Activated T-cell treated with anti-CD3 and anti-CD28 coated beads for 24 hours (primary cell): ENCODE measurements at regions not wholly inside any gene's neighbourhood (a gene's known extent, or its start where the extent isn't known, plus 50 kb on each side); places are given as distances from the start of the nearest gene placed in this dataset.

Source experiments
- DNase-seq: peaks from one replicate; pipeline ENCODE4 v3.0.0-alpha.2; 2020; ENCODE audit warnings: low read depth

DNA sequence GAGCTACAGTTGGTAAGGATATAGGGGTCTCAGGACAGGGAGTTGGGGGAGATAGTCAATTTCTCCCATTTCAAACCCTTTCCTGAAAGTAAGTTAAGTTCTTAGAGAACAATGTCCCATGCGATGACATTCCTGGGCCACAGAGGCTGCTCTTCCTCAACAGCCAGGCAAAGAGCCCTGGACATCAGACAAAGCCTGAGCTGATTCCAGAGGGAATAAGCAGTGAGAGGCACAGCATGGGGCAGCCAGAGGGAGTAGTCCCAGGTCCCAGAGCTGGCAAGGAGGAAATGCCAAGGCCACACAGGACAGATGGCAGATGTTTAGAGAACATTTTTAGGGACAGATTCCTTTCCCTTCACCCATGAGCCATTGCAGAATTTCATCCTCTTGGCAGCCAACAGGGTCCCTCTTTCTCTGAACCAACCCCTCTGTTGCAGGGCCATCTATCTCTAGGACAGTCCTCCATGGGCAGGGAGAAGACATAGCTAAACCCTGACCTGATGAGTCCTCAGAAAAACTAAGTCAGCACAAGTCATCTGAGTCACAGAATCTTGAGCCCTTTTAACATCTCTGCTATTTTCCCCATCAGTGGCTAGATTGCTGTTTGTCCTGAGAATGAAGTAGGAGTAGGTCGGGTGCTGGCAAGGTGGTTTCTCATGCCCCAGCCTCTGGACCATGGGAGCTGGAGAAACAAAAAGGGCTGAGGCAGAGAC is 60.3 kb upstream of the CALM2 start:
- no peak for DNase-seq

DNA sequence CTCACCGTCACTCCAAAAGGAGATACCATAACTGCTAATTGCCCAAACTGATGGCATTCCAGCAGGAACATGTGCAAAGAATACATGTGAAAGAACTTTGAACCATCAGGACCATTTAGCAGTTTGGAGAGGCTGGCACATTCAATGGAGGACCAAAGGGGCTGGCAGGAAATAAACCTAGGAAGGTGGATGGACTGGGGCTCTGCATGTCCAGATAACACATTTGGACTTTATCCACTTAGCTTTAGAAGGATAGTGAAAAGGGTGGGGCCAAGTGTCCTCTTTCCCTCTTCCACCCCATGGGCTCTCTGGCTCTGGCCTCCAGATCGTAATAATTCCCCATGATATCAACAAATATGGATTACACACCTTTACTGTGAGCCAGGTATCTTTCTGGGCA is 58.8 kb upstream of the CALM2 start:
- DNase-seq = no peak

DNA sequence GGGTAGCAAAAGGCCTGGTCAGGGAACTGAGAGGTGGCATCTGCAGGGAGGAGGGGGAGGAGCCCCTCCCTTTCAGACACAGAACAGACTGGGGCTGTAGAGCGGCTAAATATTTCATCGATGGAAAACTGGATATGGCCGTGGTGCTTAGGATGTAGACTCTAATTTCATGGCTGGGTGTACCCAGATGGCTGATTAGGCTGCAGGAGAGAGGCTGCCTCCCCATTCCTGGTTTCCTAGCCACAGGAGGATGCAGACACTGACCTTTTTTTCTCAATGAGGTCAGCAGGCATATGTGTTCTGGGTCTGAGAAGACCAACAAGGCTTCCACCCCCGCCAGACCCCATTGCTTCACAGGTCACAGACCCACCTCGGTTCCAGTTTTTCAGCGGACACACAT is 58.1 kb upstream of the CALM2 start:
- DNase-seq = no peak

DNA sequence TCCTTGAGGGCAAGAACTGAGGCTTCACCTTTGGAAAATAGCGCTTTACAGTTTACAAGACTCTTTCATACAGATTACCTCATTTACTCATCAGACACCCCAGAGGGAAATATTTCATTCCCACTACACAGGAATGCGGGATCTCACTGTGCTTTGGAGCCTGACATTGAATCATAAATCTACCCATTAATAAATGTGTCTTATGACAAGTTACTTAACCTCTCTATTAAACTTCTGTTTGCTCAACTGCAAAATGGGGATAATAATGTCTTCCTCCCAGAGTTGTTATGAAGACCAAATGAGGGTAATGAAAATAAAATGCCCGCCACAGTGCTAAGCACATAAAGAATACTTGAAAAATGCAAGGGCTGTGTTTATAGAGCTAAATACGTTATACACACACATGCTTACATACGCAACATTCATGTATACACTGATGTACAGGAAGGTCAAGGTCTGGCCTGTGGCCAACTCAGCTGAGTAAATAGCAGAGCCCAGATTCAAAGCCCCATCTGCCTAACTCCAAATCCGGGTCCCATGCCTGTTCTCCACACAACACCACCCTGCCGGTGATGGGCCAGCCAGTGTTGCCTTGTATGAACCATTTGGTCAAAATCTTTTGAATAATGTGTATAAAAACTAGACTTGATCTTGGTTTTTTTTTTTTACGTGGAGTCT is 56.6 kb upstream of the CALM2 start:
- DNase-seq = no peak

DNA sequence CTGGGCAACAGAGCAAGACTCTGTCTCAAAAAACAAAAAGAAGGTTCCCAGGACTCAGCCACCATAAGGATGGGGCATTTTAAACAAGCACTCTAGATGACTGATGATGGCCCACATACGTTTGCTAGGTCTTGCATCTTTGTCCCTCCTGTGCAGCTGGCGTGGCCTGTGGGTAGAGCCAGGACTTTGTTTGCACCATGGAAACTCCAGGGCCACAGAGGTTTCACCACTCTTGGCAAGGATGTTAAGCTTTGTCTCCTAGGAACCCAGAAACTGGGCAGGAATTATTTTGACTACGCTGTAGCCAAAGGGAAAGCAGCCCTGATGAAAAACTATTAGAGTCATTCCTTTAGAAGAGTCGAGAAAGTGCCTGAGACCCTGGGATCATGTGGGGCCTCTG is 54.1 kb upstream of the CALM2 start:
- no peak for DNase-seq

DNA sequence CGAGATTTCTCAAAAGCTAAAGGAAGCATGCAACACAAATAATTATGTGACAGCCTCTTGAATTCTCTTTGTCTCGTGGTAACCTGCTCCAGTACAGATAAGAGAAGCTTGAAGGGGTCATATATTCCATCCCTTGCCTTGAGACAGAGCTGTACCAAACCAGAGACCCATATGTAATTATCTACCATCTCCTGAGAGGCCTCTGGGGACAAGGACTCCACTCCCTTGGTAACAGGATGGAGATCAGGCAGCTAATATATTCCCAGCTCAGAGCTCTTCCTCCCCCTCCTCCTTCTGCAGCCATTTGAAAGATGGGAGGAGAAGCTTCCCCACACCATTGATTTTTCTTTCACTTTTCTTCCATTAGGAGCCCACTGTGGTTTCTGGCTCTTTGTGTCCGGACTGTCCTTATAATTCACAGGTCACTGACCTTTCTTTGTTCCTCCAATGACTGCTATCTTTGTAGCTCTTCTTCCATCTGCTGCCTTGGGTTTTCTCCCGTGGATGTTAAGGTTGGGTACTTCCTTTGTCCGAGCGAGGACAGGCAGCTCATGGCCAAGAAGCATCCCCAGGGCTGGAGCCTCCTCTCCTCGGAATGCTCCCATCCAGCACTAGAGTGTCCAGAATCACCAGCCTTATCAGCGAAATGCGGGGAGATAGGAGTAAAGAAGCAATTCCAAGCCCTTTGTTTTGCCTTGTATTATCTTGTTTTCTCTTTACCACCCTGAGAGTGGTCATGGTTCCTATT is 51.4 kb upstream of the CALM2 start:
- DNase-seq = no peak

DNA sequence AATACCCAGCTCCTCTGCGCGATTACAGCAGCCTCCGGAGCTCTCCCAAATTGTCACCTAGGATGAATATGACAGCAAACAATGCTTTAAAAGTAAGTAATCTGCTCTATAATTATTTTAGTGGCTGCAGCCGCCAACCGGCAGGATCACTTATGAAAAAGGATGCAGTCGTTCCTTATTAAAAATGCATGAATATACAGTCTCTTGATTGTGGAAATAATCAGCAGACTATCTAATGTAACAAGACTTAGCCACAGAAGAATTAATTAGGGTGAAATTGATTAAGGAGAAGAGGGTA is 50.6 kb upstream of the CALM2 start:
- no peak for DNase-seq

DNA sequence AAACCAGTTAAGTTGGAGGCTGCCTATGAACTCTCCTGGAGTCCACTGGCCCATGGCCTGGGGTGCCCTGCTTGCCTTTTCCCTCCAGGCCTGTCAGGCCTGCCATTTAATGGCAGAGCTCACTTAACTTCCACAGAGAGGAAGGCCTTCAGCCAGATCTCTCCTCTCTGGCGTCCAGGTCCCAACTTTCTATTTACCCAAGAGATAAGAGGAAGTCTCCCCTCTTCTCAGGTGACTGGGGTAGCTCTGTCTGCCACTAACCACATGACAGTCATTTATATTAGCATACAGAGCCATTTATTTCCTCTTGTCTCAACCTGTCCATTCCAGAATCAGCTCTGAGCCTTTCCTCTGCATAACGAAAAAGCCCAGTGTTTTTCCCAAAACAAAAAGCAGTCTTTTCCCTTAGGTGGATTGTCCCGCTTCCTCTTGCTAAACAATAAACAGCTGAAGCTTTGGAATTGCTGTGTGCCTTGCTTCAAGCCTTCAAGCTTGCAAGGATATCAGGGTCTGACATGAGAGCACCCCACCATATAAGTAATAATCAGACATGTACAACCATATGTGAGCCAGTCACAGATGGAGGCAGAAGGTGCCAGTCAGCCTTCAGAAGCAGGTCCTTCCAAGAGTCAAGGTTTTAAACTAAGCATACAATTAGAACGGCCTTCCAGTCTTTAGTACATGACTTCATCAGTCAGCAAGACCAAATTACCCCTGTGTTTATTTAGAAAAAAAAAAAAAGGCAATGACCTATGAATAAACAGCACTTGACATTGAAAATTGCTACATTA is 50.0 kb upstream of the CALM2 start:
- DNase-seq = no peak
